H9 (cell line): ENCODE measurements at regions not wholly inside any gene's neighbourhood (a gene's known extent, or its start where the extent isn't known, plus 50 kb on each side); places are given as distances from the start of the nearest gene placed in this dataset.

Experiments
- DNase-seq: peaks from one replicate; pipeline ENCODE4 v3.0.0-alpha.2; 2017
- H2AFZ ChIP-seq: one replicate; pipeline ENCODE4 v1.6.1; 2013; ENCODE audit warnings: mild to moderate bottlenecking, low read length, control low read depth, moderate library complexity
- H2AK5ac ChIP-seq: 2 replicates; pipeline ENCODE4 v1.6.1; 2013; ENCODE audit warnings: low read length, control low read depth, mixed read lengths; ENCODE audit not compliant: insufficient read length
- H2BK120ac ChIP-seq: one replicate; pipeline ENCODE4 v1.6.1; 2013; ENCODE audit warnings: low read depth, mild to moderate bottlenecking, low read length, control low read depth, inconsistent platforms; ENCODE audit not compliant: poor library complexity, severe bottlenecking
- H2BK12ac ChIP-seq: 2 replicates; pipeline ENCODE4 v1.6.1; 2013; ENCODE audit warnings: low read length, control low read depth, mixed read lengths, low read depth; ENCODE audit not compliant: insufficient read length
- H2BK15ac ChIP-seq: 2 replicates; pipeline ENCODE4 v1.6.1; 2013; ENCODE audit warnings: low read depth, low read length, control low read depth
- H2BK20ac ChIP-seq: one replicate; pipeline ENCODE4 v1.6.1; 2013; ENCODE audit warnings: low read depth, mild to moderate bottlenecking, low read length, control low read depth, inconsistent platforms; ENCODE audit not compliant: poor library complexity, severe bottlenecking
- H2BK5ac ChIP-seq: 2 replicates; pipeline ENCODE4 v1.6.1; 2013; ENCODE audit warnings: low read length, control low read depth, mixed read lengths; ENCODE audit not compliant: insufficient read length
- H3K14ac ChIP-seq: 2 replicates; pipeline ENCODE4 v1.6.1; 2013; ENCODE audit warnings: low read length, control low read depth; ENCODE audit not compliant: insufficient read depth
- H3K18ac ChIP-seq: 2 replicates; pipeline ENCODE4 v1.6.1; 2013; ENCODE audit warnings: low read depth, mild to moderate bottlenecking, mixed read lengths, low read length, control low read depth; ENCODE audit not compliant: insufficient read length
- H3K23ac ChIP-seq: 2 replicates; pipeline ENCODE4 v1.6.1; 2013; ENCODE audit warnings: low read length, control low read depth, mixed read lengths, low read depth; ENCODE audit not compliant: insufficient read length
- H3K23me2 ChIP-seq: 2 replicates; pipeline ENCODE4 v1.6.1; 2013; ENCODE audit warnings: low read depth, mild to moderate bottlenecking, mixed read lengths, low read length, control low read depth; ENCODE audit not compliant: insufficient read length, poor library complexity, severe bottlenecking
- H3K27ac ChIP-seq: 2 replicates; pipeline ENCODE4 v1.5.1; 2013; ENCODE audit warnings: low read length, control low read depth, mixed read lengths, low read depth; ENCODE audit not compliant: insufficient read length
- H3K27me3 ChIP-seq: 2 replicates; pipeline ENCODE4 v1.6.1; 2013; ENCODE audit warnings: low read length, control low read depth, inconsistent platforms; ENCODE audit not compliant: insufficient read depth
- H3K4ac ChIP-seq: 2 replicates; pipeline ENCODE4 v1.6.1; 2013; ENCODE audit warnings: low read depth, mild to moderate bottlenecking, control low read depth, inconsistent platforms, low read length, moderate library complexity
- H3K4me1 ChIP-seq: 2 replicates; pipeline ENCODE4 v1.6.1; 2013; ENCODE audit warnings: low read length, control low read depth, inconsistent platforms; ENCODE audit not compliant: insufficient read depth
- H3K4me2 ChIP-seq: 2 replicates; pipeline ENCODE4 v1.6.1; 2013; ENCODE audit warnings: low read length, control low read depth, mixed read lengths; ENCODE audit not compliant: insufficient read length, insufficient read depth
- H3K56ac ChIP-seq: 2 replicates; pipeline ENCODE4 v1.6.1; 2013; ENCODE audit warnings: low read depth, mild to moderate bottlenecking, mixed read lengths, low read length, control low read depth; ENCODE audit not compliant: insufficient read length
- H3K79me1 ChIP-seq: 2 replicates; pipeline ENCODE4 v1.6.1; 2013; ENCODE audit warnings: low read depth, mild to moderate bottlenecking, moderate library complexity, low read length, control low read depth, inconsistent platforms; ENCODE audit not compliant: insufficient read depth, poor library complexity, severe bottlenecking
- H3K79me2 ChIP-seq: 2 replicates; pipeline ENCODE4 v1.6.1; 2013; ENCODE audit warnings: low read length, control low read depth, inconsistent platforms; ENCODE audit not compliant: insufficient read depth
- H3K9ac ChIP-seq: 2 replicates; pipeline ENCODE4 v1.6.1; 2013; ENCODE audit warnings: low read length, control low read depth, mixed read lengths; ENCODE audit not compliant: insufficient read length; ENCODE audit errors: extremely low read depth
- H3K9me3 ChIP-seq: one replicate; pipeline ENCODE4 v1.6.1; 2013; ENCODE audit warnings: low read depth, low read length, inconsistent platforms; ENCODE audit not compliant: control insufficient read depth
- H3T11ph ChIP-seq: one replicate; pipeline ENCODE4 v1.6.1; 2013; ENCODE audit warnings: mild to moderate bottlenecking, low read length, control low read depth, inconsistent platforms
- H4K20me1 ChIP-seq: one replicate; pipeline ENCODE4 v1.6.1; 2013; ENCODE audit not compliant: control insufficient read depth, insufficient read length, insufficient read depth
- H4K5ac ChIP-seq: 2 replicates; pipeline ENCODE4 v1.6.1; 2013; ENCODE audit warnings: low read depth, mild to moderate bottlenecking, mixed read lengths, low read length, control low read depth; ENCODE audit not compliant: insufficient read length
- H4K8ac ChIP-seq: replicated peaks from 2 replicates; pipeline ENCODE4 v1.6.1; 2013; ENCODE audit warnings: low read length, control low read depth, mixed read lengths, low read depth; ENCODE audit not compliant: insufficient read length
- H4K91ac ChIP-seq: 2 replicates; pipeline ENCODE4 v1.6.1; 2013; ENCODE audit warnings: low read depth, mild to moderate bottlenecking, moderate library complexity, mixed read lengths, low read length, control low read depth; ENCODE audit not compliant: insufficient read length
- H3K27ac Mint-ChIP-seq, 3 experiments: 2 replicates in 2 of 3; 3 replicates in 1 of 3; pipeline ENCODE4 v1.8.0; 2020 to 2021; ENCODE audit warnings: mixed read lengths in 3 of 3, mild to moderate bottlenecking in 1 of 3, moderate library complexity in 1 of 3
- H3K27me3 Mint-ChIP-seq: 2 replicates; pipeline ENCODE4 v1.8.0; 2021; ENCODE audit warnings: low read depth, mild to moderate bottlenecking, moderate library complexity, mixed read lengths
- H3K36me3 Mint-ChIP-seq, 3 experiments: 2 replicates in 2 of 3; 3 replicates in 1 of 3; pipeline ENCODE4 v1.8.0; 2020 to 2021; ENCODE audit warnings: low read depth in 3 of 3, mixed read lengths in 3 of 3; ENCODE audit not compliant: insufficient read depth in 1 of 3
- H3K4me1 Mint-ChIP-seq, 2 experiments: 2 replicates each; pipeline ENCODE4 v1.8.0; 2020; ENCODE audit warnings: mixed read lengths in 2 of 2
- H3K4me3 Mint-ChIP-seq, 2 experiments: 2 replicates in 1 of 2; 3 replicates in 1 of 2; pipeline ENCODE4 v1.8.0; 2020 to 2021; ENCODE audit warnings: mild to moderate bottlenecking in 2 of 2, mixed read lengths in 2 of 2, moderate library complexity in 1 of 2
- H3K9me3 Mint-ChIP-seq, 2 experiments: 2 replicates in 1 of 2; 3 replicates in 1 of 2; pipeline ENCODE4 v1.8.0; 2020; ENCODE audit warnings: mild to moderate bottlenecking in 2 of 2, mixed read lengths in 2 of 2, moderate library complexity in 1 of 2
- WGBS: extraction: QIAGEN DNeasy Blood & Tissue Kit; methylation state at CpG from one replicate; pipeline ENCODE4 v1.1.7; 2013; ENCODE audit warnings: missing lambda C conversion rate, low lambda C conversion rate, mixed read lengths; ENCODE audit not compliant: insufficient read length; ENCODE audit errors: extremely low coverage; 5-methylcytosine and 5-hydroxymethylcytosine counted together
- TF ChIP-seq, protein P1 (sequence below): fragments of 200-600 bp; sonication (generic); conservative IDR thresholded peaks from 3 replicates; pipeline ENCODE4 v1.8.0; 2021; ENCODE audit warnings: antibody characterized with exemption, mild to moderate bottlenecking

DNA sequence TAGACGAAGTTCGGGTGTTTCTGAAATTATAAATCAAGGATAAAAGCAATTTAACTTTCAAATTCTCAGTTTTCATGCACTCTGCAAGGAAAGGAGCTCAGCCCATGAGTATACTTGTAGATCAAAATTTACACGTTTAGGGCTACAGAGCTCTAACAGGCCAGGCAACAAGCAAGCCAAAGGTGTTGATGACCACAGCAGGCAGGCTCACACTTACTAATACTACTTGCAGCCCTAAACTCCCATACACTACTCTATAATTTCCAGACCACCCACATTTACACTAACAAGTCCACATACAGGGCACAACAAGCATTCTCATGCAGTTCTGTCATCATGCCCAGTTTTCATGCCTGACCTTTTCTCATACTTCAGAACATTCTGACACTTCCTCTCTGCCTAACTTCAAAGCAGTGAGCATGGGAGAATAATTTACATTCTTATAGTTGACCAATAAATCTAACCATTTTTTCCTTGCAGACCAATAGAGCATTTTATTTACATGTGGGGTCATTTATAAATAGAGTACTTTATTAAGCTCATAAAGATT lies 124.7 kb upstream of the FRMD4B start:
- H3K23me2 ChIP-seq, result no peaks in the 10 kb centered on the region
- Mint-ChIP-seq H3K36me3 (peaks cover 0 to 5% (median 1%) of the 10 kb centered on the region in 3 experiments; a peak in 3 of 7 replicates), H3K4me3 (no peak overlapping the region), H3K9me3 (peaks cover 5 to 12% of the 10 kb centered on the region in 2 experiments; a peak in 4 of 5 replicates), H3K27ac (no peak overlapping the region), H3K4me1 (peaks cover 6 to 10% of the 10 kb centered on the region in 2 experiments), H3K27me3 (no peaks in the 10 kb centered on the region; the same call in 1 of the 2 replicates)
- H3K27me3 ChIP-seq, result no peaks in the 10 kb centered on the region
- H3K4ac ChIP-seq, result no peak overlapping the region
- DNase-seq, result no peak
- H3K56ac ChIP-seq, result no peak overlapping the region
- H4K91ac ChIP-seq, result no peak overlapping the region
- no peak overlapping the region for H4K5ac ChIP-seq
- H3K4me2 ChIP-seq, result no peak overlapping the region
- H3K9me3 ChIP-seq, result no peaks in the 10 kb centered on the region
- no peak overlapping the region for H2BK120ac ChIP-seq
- H3K9ac ChIP-seq, result no peak overlapping the region
- H3K14ac ChIP-seq, result no peak overlapping the region
- no peak overlapping the region for H3K27ac ChIP-seq
- H2BK12ac ChIP-seq, result no peak overlapping the region
- H3K79me2 ChIP-seq, result no peaks in the 10 kb centered on the region
- H3K23ac ChIP-seq, result no peak overlapping the region
- H3K4me1 ChIP-seq, result no peaks in the 10 kb centered on the region
- WGBS, result no CpG with 5 or more reads among the region's 3 CpGs
- no peaks in the 10 kb centered on the region for H4K20me1 ChIP-seq
- no peak overlapping the region for H3K18ac ChIP-seq
- TF ChIP-seq, protein P1, sequence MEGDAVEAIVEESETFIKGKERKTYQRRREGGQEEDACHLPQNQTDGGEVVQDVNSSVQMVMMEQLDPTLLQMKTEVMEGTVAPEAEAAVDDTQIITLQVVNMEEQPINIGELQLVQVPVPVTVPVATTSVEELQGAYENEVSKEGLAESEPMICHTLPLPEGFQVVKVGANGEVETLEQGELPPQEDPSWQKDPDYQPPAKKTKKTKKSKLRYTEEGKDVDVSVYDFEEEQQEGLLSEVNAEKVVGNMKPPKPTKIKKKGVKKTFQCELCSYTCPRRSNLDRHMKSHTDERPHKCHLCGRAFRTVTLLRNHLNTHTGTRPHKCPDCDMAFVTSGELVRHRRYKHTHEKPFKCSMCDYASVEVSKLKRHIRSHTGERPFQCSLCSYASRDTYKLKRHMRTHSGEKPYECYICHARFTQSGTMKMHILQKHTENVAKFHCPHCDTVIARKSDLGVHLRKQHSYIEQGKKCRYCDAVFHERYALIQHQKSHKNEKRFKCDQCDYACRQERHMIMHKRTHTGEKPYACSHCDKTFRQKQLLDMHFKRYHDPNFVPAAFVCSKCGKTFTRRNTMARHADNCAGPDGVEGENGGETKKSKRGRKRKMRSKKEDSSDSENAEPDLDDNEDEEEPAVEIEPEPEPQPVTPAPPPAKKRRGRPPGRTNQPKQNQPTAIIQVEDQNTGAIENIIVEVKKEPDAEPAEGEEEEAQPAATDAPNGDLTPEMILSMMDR, result no peak
- H3T11ph ChIP-seq, result no peak overlapping the region
- H2BK5ac ChIP-seq, result no peak overlapping the region
- H2AFZ ChIP-seq, result no peak overlapping the region
- no peak overlapping the region for H2BK20ac ChIP-seq
- no peak overlapping the region for H4K8ac ChIP-seq
- no peak overlapping the region for H2BK15ac ChIP-seq
- H2AK5ac ChIP-seq, result no peak overlapping the region
- H3K79me1 ChIP-seq, result no peaks in the 10 kb centered on the region
